Endothelial cell (in vitro differentiated cells): ENCODE measurements at regions not wholly inside any gene's neighbourhood (a gene's known extent, or its start where the extent isn't known, plus 50 kb on each side); places are given as distances from the start of the nearest gene placed in this dataset.

Experiments
- DNase-seq: peaks from one replicate; pipeline ENCODE4 v3.0.0; 2021; ENCODE audit warnings: low spot score
- H3K27ac Mint-ChIP-seq: one replicate; pipeline ENCODE4 v1.8.0; 2021; ENCODE audit warnings: mixed read lengths, inconsistent platforms; ENCODE audit not compliant: unreplicated experiment
- H3K27me3 Mint-ChIP-seq: one replicate; pipeline ENCODE4 v1.8.0; 2021; ENCODE audit warnings: mild to moderate bottlenecking, moderate library complexity, mixed read lengths, inconsistent platforms; ENCODE audit not compliant: unreplicated experiment
- H3K36me3 Mint-ChIP-seq: one replicate; pipeline ENCODE4 v1.8.0; 2021; ENCODE audit warnings: mild to moderate bottlenecking, low read depth, mixed read lengths, inconsistent platforms; ENCODE audit not compliant: unreplicated experiment
- H3K4me1 Mint-ChIP-seq: one replicate; pipeline ENCODE4 v1.8.0; 2021; ENCODE audit warnings: mild to moderate bottlenecking, mixed read lengths, inconsistent platforms; ENCODE audit not compliant: unreplicated experiment
- H3K4me3 Mint-ChIP-seq: one replicate; pipeline ENCODE4 v1.8.0; 2021; ENCODE audit warnings: mild to moderate bottlenecking, mixed read lengths, inconsistent platforms; ENCODE audit not compliant: unreplicated experiment
- H3K9me3 Mint-ChIP-seq: one replicate; pipeline ENCODE4 v1.8.0; 2021; ENCODE audit warnings: mixed read lengths, inconsistent platforms; ENCODE audit not compliant: unreplicated experiment
- CTCF ChIP-seq: fragments of 200-600 bp; sonication (generic); IDR thresholded peaks from one replicate; pipeline ENCODE4 v1.5.0; 2021; ENCODE audit warnings: antibody characterized with exemption; ENCODE audit not compliant: unreplicated experiment

DNA sequence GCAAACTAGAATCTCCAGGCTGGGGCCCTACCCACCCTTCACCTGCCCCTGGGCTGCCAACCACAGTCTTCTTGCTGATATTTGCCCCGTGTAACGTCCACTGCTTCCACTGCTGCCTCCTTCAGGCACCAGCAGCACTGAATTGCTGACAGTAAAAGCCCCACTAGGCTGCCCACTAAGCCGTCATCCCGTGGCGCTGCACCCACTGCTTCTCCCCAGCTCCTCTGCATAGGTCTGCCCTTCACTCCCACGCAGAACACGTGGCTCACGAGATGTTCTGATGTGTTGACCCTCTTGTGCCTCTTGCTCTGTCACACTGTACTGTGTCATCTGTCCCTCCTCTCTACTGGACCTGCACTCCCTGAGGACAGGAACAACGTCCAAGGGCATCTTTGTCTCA lies 86.3 kb upstream of the HIVEP1 start:
- H3K36me3 Mint-ChIP-seq, result no peaks in the 10 kb centered on the region
- no peaks in the 10 kb centered on the region for H3K4me1 Mint-ChIP-seq
- H3K4me3 Mint-ChIP-seq, result no peak overlapping the region
- TF ChIP-seq CTCF, result no peak
- DNase-seq, result no peak
- no peak overlapping the region for H3K27ac Mint-ChIP-seq
- H3K9me3 Mint-ChIP-seq, result no peaks in the 10 kb centered on the region
- H3K27me3 Mint-ChIP-seq, result no peaks in the 10 kb centered on the region

DNA sequence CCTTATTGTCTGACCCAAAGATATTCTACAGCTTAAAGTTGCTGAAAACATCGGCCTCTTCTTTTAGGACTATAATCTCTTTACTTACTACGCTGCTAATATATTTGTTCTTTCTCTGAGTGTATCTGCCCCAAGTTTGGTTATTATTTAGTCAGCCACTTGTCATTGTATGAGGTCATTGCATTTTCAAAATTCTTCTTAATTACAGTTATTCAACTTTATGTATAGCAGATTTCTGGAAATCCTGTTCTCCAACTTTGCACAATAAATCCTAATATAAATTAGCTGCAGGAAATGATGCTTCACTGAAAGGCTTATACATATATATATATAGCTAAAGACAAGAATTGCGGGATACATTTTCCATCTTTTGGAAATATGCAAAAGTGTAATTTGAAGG lies 88.5 kb upstream of the HIVEP1 start:
- DNase-seq, result no peak
- TF ChIP-seq CTCF, result no peak
- Mint-ChIP-seq H3K36me3 (no peaks in the 10 kb centered on the region), H3K27me3 (no peaks in the 10 kb centered on the region), H3K9me3 (no peaks in the 10 kb centered on the region), H3K4me1 (no peaks in the 10 kb centered on the region), H3K27ac (no peak overlapping the region), H3K4me3 (no peak overlapping the region)

DNA sequence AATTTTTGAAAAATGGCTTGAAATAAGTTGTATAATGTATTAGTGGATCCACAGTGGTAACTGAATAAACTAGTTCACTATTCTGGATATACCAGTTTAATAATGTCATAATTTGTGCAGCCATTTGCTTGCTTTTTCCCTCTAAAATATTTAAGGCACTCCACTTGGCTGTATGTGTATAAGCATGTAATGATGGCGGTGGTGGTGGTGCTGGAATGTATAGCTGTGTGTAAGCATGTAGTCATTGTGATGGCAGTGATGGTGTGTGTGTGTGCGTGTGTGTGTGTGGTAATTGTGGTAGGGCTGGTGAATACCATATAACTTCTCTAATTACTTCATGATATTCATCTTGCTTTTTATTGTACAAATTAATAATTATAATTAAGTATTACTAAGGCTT lies 89.2 kb upstream of the HIVEP1 start:
- no peaks in the 10 kb centered on the region for H3K36me3 Mint-ChIP-seq
- H3K27ac Mint-ChIP-seq, result no peak overlapping the region
- no peak overlapping the region for H3K4me3 Mint-ChIP-seq
- no peak for DNase-seq
- TF ChIP-seq CTCF, result no peak
- no peaks in the 10 kb centered on the region for H3K4me1 Mint-ChIP-seq
- no peaks in the 10 kb centered on the region for H3K27me3 Mint-ChIP-seq
- no peaks in the 10 kb centered on the region for H3K9me3 Mint-ChIP-seq

DNA sequence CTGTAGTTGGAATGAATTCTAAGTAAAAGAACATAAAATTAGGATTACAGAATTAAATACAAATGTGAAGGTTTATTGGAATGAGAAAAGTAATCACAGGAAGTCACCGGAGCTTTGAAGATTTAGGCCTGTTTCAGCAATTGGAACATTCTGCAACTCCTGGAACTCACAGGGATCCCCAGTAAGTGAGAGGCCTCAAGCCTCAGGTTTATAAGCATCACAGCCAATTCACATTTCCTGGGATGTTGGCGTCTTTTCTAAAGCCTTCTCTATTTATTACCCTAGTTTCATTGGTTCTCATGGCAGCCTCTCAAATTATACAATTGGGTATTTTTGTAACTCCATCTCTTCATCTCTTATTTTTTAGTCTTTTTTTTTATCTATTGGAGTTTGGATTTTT lies 90.4 kb upstream of the HIVEP1 start:
- DNase-seq, result no peak
- Mint-ChIP-seq H3K27ac (no peak overlapping the region), H3K27me3 (no peaks in the 10 kb centered on the region), H3K4me1 (no peaks in the 10 kb centered on the region), H3K9me3 (no peaks in the 10 kb centered on the region), H3K36me3 (no peaks in the 10 kb centered on the region), H3K4me3 (no peak overlapping the region)
- TF ChIP-seq CTCF, result no peak

DNA sequence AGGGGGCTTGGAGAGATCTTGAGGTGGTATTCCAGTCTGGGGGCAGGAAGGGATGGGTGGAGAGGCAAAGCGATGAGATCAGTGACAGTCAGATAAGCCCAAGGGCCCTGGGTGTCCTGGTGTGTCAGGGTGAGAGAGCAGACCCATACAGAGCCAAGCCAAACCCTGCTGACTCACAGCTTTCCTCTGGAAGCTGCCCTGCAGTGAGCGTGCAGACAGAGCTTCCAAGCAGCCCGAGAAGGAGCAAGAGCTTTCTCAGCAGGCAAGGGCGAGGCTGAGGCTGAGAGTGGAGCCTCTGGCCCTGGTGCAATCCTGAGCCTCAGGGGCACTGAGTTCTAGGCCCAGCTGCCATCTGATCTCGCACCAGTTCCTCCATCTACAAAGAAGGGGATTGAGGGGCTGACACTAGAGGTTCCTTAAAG lies 91.1 kb upstream of the HIVEP1 start:
- no peak for DNase-seq
- H3K9me3 Mint-ChIP-seq, result no peaks in the 10 kb centered on the region
- H3K36me3 Mint-ChIP-seq, result no peaks in the 10 kb centered on the region
- no peak overlapping the region for H3K4me3 Mint-ChIP-seq
- no peak overlapping the region for H3K27ac Mint-ChIP-seq
- H3K27me3 Mint-ChIP-seq, result no peaks in the 10 kb centered on the region
- no peak for TF ChIP-seq CTCF
- H3K4me1 Mint-ChIP-seq, result no peaks in the 10 kb centered on the region
